ENCODE measurements at regions not wholly inside any gene's neighbourhood (a gene's known extent, or its start where the extent isn't known, plus 50 kb on each side); places are given as distances from the start of the nearest gene placed in this dataset.

GRCh38 chr13:68834375-68834774 is 1273.3 kb upstream of the ATXN8OS start:
- TF ChIP-seq CTCF (IDR thresholded peaks at IDR 0.05; ENCODE audit: low read depth, low read length), result no peak
- no peak for DNase-seq (ENCODE audit: extremely low read depth, low read depth)

- TF ChIP-seq CTCF (IDR thresholded peaks at IDR 0.05; ENCODE audit: low read depth, low read length), result no peak
- no peak for DNase-seq (ENCODE audit: extremely low read depth, low read depth)
These were observed 1290.9 kb upstream of the ATXN8OS start for GRCh38 chr13:68816715-68817114.

GRCh38 chr13:68813180-68813796 is 1294.3 kb upstream of the ATXN8OS start:
- DNase-seq (ENCODE audit: extremely low read depth, low read depth), result no peak
- TF ChIP-seq CTCF (IDR thresholded peaks at IDR 0.05; ENCODE audit: low read depth, low read length), result no peak

- no peak for TF ChIP-seq CTCF (IDR thresholded peaks at IDR 0.05; ENCODE audit: low read depth, low read length)
- DNase-seq (ENCODE audit: extremely low read depth, low read depth), result no peak
These were observed 1297.0 kb upstream of the ATXN8OS start for GRCh38 chr13:68810660-68811059.

GRCh38 chr13:68808456-68808855 is 1299.2 kb upstream of the ATXN8OS start:
- no peak for DNase-seq (ENCODE audit: extremely low read depth, low read depth)
- TF ChIP-seq CTCF (IDR thresholded peaks at IDR 0.05; ENCODE audit: low read depth, low read length), result no peak

GRCh38 chr13:68806125-68806524 is 1301.5 kb upstream of the ATXN8OS start:
- DNase-seq (ENCODE audit: extremely low read depth, low read depth), result no peak
- TF ChIP-seq CTCF (IDR thresholded peaks at IDR 0.05; ENCODE audit: low read depth, low read length), result no peak

GRCh38 chr13:68784275-68784674 is 1323.4 kb upstream of the ATXN8OS start:
- DNase-seq (ENCODE audit: extremely low read depth, low read depth), result no peak
- TF ChIP-seq CTCF (IDR thresholded peaks at IDR 0.05; ENCODE audit: low read depth, low read length), result no peak
